ENCODE measurements at regions not wholly inside any gene's neighbourhood (a gene's known extent, or its start where the extent isn't known, plus 50 kb on each side); places are given as distances from the start of the nearest gene placed in this dataset.

DNA sequence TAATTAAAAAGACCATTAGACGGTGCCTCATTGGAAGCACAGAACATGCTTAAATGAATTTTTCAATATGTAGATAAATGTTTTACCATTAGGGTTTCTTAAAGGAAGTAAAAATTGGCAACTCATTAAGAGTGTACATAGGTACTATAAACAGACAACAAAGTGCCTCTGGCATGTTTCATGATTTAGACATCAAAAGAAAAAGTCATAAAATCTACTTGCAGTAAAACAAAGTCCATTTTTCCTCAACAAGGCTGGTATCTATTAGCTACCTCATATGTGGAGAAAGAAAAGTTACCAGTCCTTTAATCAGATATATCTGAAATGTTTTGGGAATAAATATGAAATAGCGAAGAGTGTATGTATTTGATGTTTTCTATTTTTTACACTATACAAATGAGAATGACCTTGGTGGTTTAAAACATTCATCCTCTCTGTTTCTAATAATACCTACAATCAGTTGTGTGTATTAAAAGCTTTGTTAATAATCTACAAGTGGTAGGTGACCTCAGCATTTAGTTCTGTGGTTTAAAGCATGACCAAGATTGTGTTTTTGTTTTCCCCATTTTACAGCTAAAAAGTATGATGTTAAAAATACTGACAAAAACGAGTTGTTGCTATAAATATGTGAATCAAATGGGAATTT lies 87.5 kb downstream of the HDGFL1 start (continued):
- TF ChIP-seq EZH2phosphoT487 (IDR thresholded peaks at IDR 0.05; ENCODE audit: borderline replicate concordance) = no peak

DNA sequence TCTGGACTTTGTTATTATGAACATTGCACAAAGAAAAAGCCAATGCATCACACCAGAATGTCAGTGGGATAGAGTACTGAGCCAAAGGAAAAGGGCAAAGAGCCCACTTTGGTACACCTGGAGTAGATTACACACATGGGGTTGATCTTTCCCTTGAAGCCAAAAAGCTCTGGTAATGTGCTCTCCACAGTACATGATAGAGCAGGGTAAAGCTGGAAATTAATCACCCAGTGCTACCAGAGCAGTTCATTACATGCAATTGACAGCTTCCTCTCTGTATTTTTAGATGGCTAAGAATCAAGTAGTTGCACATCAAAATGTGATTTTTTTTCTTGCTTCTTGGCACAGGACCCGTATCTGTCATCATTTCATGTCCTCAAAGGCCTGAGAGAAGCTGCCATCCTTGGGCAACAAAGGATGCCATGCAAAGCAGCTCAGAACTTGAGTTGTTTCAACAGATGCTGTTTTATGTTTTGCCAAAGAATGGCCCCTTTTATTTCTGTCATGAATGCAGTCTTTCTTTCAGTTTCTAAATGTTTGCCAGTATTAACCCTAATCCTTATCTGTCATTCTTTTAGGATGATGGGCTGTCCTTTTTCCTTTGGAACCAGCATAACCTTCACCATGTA lies 88.1 kb downstream of the HDGFL1 start:
- no peak overlapping the region for H3K27ac ChIP-seq (ENCODE audit: low read depth, low read length)
- H3K36me3 ChIP-seq (ENCODE audit: control insufficient read depth in 1 of 2, insufficient read depth in 2 of 2, low read length in 2 of 2) = no peaks in the 10 kb centered on the region
- H3K9me2 ChIP-seq (ENCODE audit: insufficient read depth) = no peaks in the 10 kb centered on the region
- no peaks in the 10 kb centered on the region for H4K20me1 ChIP-seq (ENCODE audit: insufficient read depth)
- no peaks in the 10 kb centered on the region for H3K4me1 ChIP-seq (ENCODE audit: control insufficient read depth in 1 of 2, insufficient read depth in 2 of 2, low read length in 2 of 2)
- no peak for TF ChIP-seq SRF (IDR thresholded peaks at IDR 0.05; ENCODE audit: low read depth)
- no peak for TF ChIP-seq YY1 (IDR thresholded peaks at IDR 0.05; ENCODE audit: extremely low read depth, insufficient replicate concordance, low read depth, low read length)
- TF ChIP-seq EZH2phosphoT487 (IDR thresholded peaks at IDR 0.05; ENCODE audit: borderline replicate concordance) = no peak
- RAD21 ChIA-PET (ENCODE audit: low non-redundant PET in 1 of 2, low total read pairs in 2 of 2, uncharacterized antibody in 2 of 2, unreplicated experiment in 2 of 2) = no interaction called here
- POLR2A ChIA-PET = no interaction called here
- H3K9ac ChIP-seq (ENCODE audit: low read length) = no peak overlapping the region
- CTCF ChIA-PET = no interaction called here
- no peak for DNase-seq (ENCODE audit: low read depth, low spot score)
- H3K4me3 ChIP-seq (replicated peaks in 1 of 2; ENCODE audit: low read depth in 1 of 2, low read length in 2 of 2) = no peak overlapping the region
- no peak overlapping the region for H2AFZ ChIP-seq (ENCODE audit: low read depth, low read length, poor library complexity, severe bottlenecking)
- intact Hi-C loops (cut with micrococcal nuclease) = no loop called here
- ATAC-seq = no peak
- H3K4me2 ChIP-seq (ENCODE audit: low read length) = no peak overlapping the region
- H3K9me3 ChIP-seq (ENCODE audit: control insufficient read depth in 1 of 2, insufficient read depth in 1 of 2, low read depth in 1 of 2, low read length in 2 of 2) = no peaks in the 10 kb centered on the region
- no peaks in the 10 kb centered on the region for H3K79me2 ChIP-seq (ENCODE audit: insufficient read depth, low read length)
- no TSS peak for BruUV-seq (replicated peaks)
- H3K27me3 ChIP-seq (ENCODE audit: insufficient read depth, low read length) = no peaks in the 10 kb centered on the region

DNA sequence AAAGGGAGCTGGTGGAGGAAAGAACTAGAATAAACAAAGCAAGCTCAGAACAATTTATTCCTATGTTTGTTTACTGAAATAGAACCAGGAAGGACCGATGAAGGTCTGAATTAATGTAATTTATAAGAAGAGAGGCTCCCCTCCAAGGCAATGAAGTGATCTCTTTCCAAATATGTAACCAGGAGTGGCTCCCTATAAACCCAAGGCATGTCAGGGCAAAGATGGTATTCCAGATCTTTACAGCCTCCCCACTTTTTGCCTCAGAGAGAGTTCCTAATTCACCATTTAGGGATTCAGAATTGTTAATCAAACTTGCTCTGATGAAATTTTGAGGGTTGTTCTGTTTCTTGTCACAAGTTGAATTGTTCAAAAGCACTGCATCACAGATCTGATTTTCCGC lies 88.8 kb downstream of the HDGFL1 start:
- no peak overlapping the region for H3K27ac ChIP-seq (ENCODE audit: low read depth, low read length)
- no peaks in the 10 kb centered on the region for H3K79me2 ChIP-seq (ENCODE audit: insufficient read depth, low read length)
- H3K9me2 ChIP-seq (ENCODE audit: insufficient read depth) = no peaks in the 10 kb centered on the region
- ChIA-PET RAD21 (ENCODE audit: low non-redundant PET in 1 of 2, low total read pairs in 2 of 2, uncharacterized antibody in 2 of 2, unreplicated experiment in 2 of 2) (no interaction called here), CTCF (no interaction called here), POLR2A (no interaction called here)
- no peak overlapping the region for H3K4me2 ChIP-seq (ENCODE audit: low read length)
- no peak overlapping the region for H2AFZ ChIP-seq (ENCODE audit: low read depth, low read length, poor library complexity, severe bottlenecking)
- no peaks in the 10 kb centered on the region for H3K4me1 ChIP-seq (ENCODE audit: control insufficient read depth in 1 of 2, insufficient read depth in 2 of 2, low read length in 2 of 2)
- no peak overlapping the region for H3K4me3 ChIP-seq (replicated peaks in 1 of 2; ENCODE audit: low read depth in 1 of 2, low read length in 2 of 2)
- H4K20me1 ChIP-seq (ENCODE audit: insufficient read depth) = no peaks in the 10 kb centered on the region
- intact Hi-C loops (cut with micrococcal nuclease) = no loop called here
- no peak overlapping the region for H3K9ac ChIP-seq (ENCODE audit: low read length)
- no peaks in the 10 kb centered on the region for H3K9me3 ChIP-seq (ENCODE audit: control insufficient read depth in 1 of 2, insufficient read depth in 1 of 2, low read depth in 1 of 2, low read length in 2 of 2)
- H3K27me3 ChIP-seq (ENCODE audit: insufficient read depth, low read length) = no peaks in the 10 kb centered on the region
- BruUV-seq (replicated peaks) = no TSS peak
- no peak for DNase-seq (ENCODE audit: low read depth, low spot score)
- H3K36me3 ChIP-seq (ENCODE audit: control insufficient read depth in 1 of 2, insufficient read depth in 2 of 2, low read length in 2 of 2) = no peaks in the 10 kb centered on the region
- no peak for ATAC-seq
- TF ChIP-seq ZFX (IDR thresholded peaks at IDR 0.05) (no peak), ELF1 (IDR thresholded peaks at IDR 0.05; ENCODE audit: borderline replicate concordance, low read depth) (no peak), ZNF274 (IDR thresholded peaks at IDR 0.05; ENCODE audit: low read depth, low read length) (no peak), CEBPB (IDR thresholded peaks at IDR 0.05; ENCODE audit: low read depth) (no peak), EZH2 (IDR thresholded peaks at IDR 0.05) (no peak), POLR2A (IDR thresholded peaks at IDR 0.05; ENCODE audit: borderline replicate concordance, extremely low read depth, insufficient read depth, insufficient read length) (no peak), YY1 (IDR thresholded peaks at IDR 0.05; ENCODE audit: extremely low read depth, insufficient replicate concordance, low read depth, low read length) (no peak), RAD21 (IDR thresholded peaks at IDR 0.05; ENCODE audit: low read depth) (no peak), SIN3A (IDR thresholded peaks at IDR 0.05; ENCODE audit: low read depth) (no peak), EGR1 (IDR thresholded peaks at IDR 0.05; ENCODE audit: low read depth) (no peak), SP1 (IDR thresholded peaks at IDR 0.05; ENCODE audit: low read depth) (no peak), CBX3 (IDR thresholded peaks at IDR 0.05; ENCODE audit: low read depth) (no peak)
- TF ChIP-seq, protein P1, sequence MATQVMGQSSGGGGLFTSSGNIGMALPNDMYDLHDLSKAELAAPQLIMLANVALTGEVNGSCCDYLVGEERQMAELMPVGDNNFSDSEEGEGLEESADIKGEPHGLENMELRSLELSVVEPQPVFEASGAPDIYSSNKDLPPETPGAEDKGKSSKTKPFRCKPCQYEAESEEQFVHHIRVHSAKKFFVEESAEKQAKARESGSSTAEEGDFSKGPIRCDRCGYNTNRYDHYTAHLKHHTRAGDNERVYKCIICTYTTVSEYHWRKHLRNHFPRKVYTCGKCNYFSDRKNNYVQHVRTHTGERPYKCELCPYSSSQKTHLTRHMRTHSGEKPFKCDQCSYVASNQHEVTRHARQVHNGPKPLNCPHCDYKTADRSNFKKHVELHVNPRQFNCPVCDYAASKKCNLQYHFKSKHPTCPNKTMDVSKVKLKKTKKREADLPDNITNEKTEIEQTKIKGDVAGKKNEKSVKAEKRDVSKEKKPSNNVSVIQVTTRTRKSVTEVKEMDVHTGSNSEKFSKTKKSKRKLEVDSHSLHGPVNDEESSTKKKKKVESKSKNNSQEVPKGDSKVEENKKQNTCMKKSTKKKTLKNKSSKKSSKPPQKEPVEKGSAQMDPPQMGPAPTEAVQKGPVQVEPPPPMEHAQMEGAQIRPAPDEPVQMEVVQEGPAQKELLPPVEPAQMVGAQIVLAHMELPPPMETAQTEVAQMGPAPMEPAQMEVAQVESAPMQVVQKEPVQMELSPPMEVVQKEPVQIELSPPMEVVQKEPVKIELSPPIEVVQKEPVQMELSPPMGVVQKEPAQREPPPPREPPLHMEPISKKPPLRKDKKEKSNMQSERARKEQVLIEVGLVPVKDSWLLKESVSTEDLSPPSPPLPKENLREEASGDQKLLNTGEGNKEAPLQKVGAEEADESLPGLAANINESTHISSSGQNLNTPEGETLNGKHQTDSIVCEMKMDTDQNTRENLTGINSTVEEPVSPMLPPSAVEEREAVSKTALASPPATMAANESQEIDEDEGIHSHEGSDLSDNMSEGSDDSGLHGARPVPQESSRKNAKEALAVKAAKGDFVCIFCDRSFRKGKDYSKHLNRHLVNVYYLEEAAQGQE (IDR thresholded peaks at IDR 0.05; ENCODE audit: low read depth) = no peak
- TF ChIP-seq, protein P2, sequence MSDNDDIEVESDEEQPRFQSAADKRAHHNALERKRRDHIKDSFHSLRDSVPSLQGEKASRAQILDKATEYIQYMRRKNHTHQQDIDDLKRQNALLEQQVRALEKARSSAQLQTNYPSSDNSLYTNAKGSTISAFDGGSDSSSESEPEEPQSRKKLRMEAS (IDR thresholded peaks at IDR 0.05) = no peak
